ENCODE measurements at regions not wholly inside any gene's neighbourhood (a gene's known extent, or its start where the extent isn't known, plus 50 kb on each side); places are given as distances from the start of the nearest gene placed in this dataset.

GRCh38 chr3:16030342-16030741 lies 144.1 kb upstream of the GALNT15 start:
- CTCF ChIA-PET, result interaction anchor here (1.0 to 1.4 kb wide), 2 partner anchors 17 to 19 kb away, joined by 4 to 5 read pairs; no protein-coding TSS in a partner anchor
- no peak overlapping the region for H3K4me3 Mint-ChIP-seq
- peaks cover 7% of the 10 kb centered on the region for H3K27me3 Mint-ChIP-seq
- H3K9me3 Mint-ChIP-seq, result no peaks in the 10 kb centered on the region
- H3K27ac Mint-ChIP-seq, result no peak overlapping the region
- POLR2A ChIA-PET, result interaction anchor here (0.6 kb wide), 1 partner anchor 339 kb away, joined by 4 read pairs; no protein-coding TSS in a partner anchor
- no peaks in the 10 kb centered on the region for H3K36me3 Mint-ChIP-seq (ENCODE audit: low read depth)
- DNase-seq (no peak), ATAC-seq (no peak)
- no peak for TF ChIP-seq CTCF (IDR thresholded peaks at IDR 0.05)
- no peaks in the 10 kb centered on the region for H3K4me1 Mint-ChIP-seq (ENCODE audit: low read depth)
- intact Hi-C loops (cut with micrococcal nuclease), result no loop called here

- Mint-ChIP-seq H3K4me3 (no peak overlapping the region), H3K4me1 (ENCODE audit: low read depth) (no peaks in the 10 kb centered on the region), H3K9me3 (no peaks in the 10 kb centered on the region), H3K36me3 (ENCODE audit: low read depth) (no peaks in the 10 kb centered on the region), H3K27me3 (peaks cover 7% of the 10 kb centered on the region), H3K27ac (no peak overlapping the region)
- TF ChIP-seq CTCF (IDR thresholded peaks at IDR 0.05), result no peak
- POLR2A ChIA-PET, result no interaction called here
- CTCF ChIA-PET, result no interaction called here
- no peak for DNase-seq
- ATAC-seq, result no peak
- intact Hi-C loops (cut with micrococcal nuclease), result no loop called here
Measured at GRCh38 chr3:16031434-16031833, 143.0 kb upstream of the GALNT15 start.

- Mint-ChIP-seq H3K36me3 (ENCODE audit: low read depth) (no peaks in the 10 kb centered on the region), H3K27ac (no peak overlapping the region), H3K9me3 (no peaks in the 10 kb centered on the region), H3K4me3 (no peak overlapping the region), H3K27me3 (peaks cover 9% of the 10 kb centered on the region), H3K4me1 (ENCODE audit: low read depth) (no peaks in the 10 kb centered on the region)
- ChIA-PET POLR2A (interaction anchor here (0.6 kb wide), 1 partner anchor 303 kb away, joined by 4 read pairs; no protein-coding TSS in a partner anchor), CTCF (no interaction called here)
- no peak for ATAC-seq
- DNase-seq, result no peak
- intact Hi-C loops (cut with micrococcal nuclease), result no loop called here
- no peak for TF ChIP-seq CTCF (IDR thresholded peaks at IDR 0.05)
Measured at GRCh38 chr3:16033889-16034687, 140.4 kb upstream of the GALNT15 start.

- H3K9me3 Mint-ChIP-seq, result no peaks in the 10 kb centered on the region
- no peak overlapping the region for H3K27ac Mint-ChIP-seq
- H3K4me1 Mint-ChIP-seq (ENCODE audit: low read depth), result no peaks in the 10 kb centered on the region
- no peak overlapping the region for H3K4me3 Mint-ChIP-seq
- peaks cover 19% of the 10 kb centered on the region for H3K27me3 Mint-ChIP-seq
- intact Hi-C loops (cut with micrococcal nuclease), result no loop called here
- CTCF ChIA-PET, result no interaction called here
- H3K36me3 Mint-ChIP-seq (ENCODE audit: low read depth), result no peaks in the 10 kb centered on the region
- no peak for TF ChIP-seq CTCF (IDR thresholded peaks at IDR 0.05)
- ATAC-seq (no peak), DNase-seq (no peak)
- POLR2A ChIA-PET, result no interaction called here
Measured at GRCh38 chr3:16040991-16041390, 133.5 kb upstream of the GALNT15 start.
